Posterior vena cava (tissue), 2 donors: ENCODE measurements at regions not wholly inside any gene's neighbourhood (a gene's known extent, or its start where the extent isn't known, plus 50 kb on each side); places are given as distances from the start of the nearest gene placed in this dataset.

ENCODE experiments used
- DNase-seq: peaks from one replicate; pipeline ENCODE4 v3.0.0-alpha.2; 2020; ENCODE audit warnings: low spot score
- intact Hi-C, 2 donors: fragments of 100-400 bp; cut with DNase I; formaldehyde crosslinking; loops; one replicate each; pipeline versions ENCODE4 v1.14.1 to v1.14.2; 2022 to 2023
- donor health status: DM: yes; HTN: yes; CAD: no.
- donor health status: DM: yes; HTN: yes; CAD: no.

DNA sequence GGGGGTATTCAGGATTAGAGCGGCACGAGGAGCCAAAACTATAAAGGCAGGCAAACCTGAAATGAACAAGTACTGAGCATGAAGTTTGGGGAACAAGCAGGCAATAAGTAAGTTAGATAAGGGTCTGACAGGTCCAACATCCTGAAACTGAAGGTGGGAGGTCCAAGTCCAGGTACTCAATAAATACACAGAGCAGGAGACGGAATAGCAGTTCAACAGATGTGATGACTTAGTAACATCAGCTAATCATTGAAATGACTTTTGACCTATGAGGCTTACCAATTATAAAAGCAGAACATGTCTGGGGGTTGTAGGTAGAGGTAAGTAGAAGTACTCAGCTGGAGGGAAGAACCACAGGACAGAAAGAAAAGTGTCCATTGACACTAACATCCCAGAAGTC is 132.8 kb upstream of the PDZRN3 start:
- intact Hi-C loops, result loop anchor here in 1 of 2 donors (10.0 kb wide), 1 partner anchor 87 kb away; no protein-coding TSS in a partner anchor
- no peak for DNase-seq

DNA sequence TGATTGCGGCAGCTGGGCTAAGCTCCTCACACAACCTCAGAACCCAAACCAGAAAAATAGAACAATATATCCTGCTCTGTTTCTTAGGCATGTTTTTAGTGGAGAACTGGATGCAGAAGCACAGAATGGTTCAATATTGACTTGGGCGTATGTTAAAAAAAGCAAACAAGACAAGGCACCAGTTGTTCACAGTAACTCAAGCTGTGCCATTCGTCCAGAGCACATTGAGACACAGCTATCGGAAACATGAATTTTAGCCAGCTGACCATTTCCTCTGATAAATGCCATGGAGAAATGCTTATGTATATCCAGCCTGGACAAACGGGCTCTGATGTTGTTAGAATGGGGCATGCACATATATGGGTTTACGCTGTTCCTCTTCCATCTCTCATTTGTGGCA is 129.2 kb upstream of the PDZRN3 start:
- no peak for DNase-seq
- intact Hi-C loops, result loop anchor here in 1 of 2 donors (10.0 kb wide), 1 partner anchor 91 kb away; no protein-coding TSS in a partner anchor

DNA sequence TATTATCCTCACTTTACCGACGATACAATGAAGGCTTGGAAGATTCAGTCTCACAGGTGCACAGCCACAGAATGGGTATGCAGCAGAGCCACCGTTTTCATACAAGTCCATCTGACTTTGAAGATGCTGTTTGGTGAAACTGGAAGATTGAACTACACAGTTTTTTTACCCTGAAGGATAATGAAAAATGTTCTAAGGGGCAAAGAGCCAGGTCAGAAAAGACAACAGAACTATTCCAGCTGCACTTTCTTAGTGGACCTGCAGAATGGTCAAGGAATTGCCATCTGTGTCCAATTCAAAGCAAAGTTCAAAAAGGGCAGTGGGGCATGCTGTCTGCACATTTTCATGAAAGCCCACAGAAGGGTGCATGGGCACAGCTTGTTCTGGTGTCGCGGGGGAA is 127.6 kb upstream of the PDZRN3 start:
- intact Hi-C loops, result loop anchor here in 1 of 2 donors (10.0 kb wide), 1 partner anchor 92 kb away; no protein-coding TSS in a partner anchor
- no peak for DNase-seq

DNA sequence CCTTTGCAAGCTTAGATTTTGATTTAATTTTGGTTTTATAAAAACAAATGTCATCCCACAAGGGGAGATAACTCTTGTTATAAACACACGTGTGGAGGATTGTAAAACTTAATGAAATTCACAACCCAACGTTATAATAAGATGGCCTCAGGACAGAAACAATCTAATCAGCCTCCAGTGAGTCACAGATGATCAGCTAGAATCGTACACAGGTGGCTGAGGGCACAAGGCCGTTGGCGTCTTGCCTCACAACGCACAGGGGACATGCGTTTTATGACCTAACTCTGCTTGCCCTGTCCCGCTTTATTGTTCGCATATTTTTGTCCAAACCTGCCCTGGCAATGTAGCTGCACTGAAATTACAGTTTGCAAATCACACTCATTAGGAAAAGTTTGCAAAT is 121.9 kb upstream of the PDZRN3 start:
- DNase-seq, result no peak
- intact Hi-C loops, result no loop called here

DNA sequence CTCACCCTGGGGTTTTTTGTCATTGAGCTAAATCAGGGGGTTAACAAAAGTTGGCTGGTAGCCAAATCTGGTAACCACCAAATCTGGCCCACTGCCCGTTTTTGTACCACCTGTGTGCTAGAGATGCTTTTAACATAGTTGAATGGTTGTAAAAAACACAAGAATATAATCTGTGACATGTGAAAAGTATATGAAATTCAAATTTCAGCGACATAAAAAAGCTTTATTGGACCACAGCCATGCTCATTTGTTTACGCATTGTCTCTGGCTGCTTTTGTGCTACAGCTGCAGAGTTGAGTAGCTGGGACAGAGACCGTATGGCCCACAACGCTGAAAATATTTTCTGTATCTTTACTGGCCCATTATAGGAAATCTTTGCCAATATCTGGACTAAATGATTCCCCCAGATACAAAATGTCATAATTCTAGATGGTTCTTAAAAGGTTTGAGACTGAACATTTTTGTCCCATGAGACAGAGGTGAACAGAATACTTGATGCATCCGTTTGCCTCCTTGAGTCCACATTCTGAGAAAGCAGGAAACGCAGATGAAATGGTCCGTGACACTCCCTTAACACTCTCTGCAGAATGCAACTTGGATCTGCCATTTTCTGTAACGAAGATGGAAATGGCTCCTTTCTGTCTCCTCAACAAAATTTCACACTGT is 120.9 kb upstream of the PDZRN3 start:
- intact Hi-C loops, result no loop called here
- no peak for DNase-seq

DNA sequence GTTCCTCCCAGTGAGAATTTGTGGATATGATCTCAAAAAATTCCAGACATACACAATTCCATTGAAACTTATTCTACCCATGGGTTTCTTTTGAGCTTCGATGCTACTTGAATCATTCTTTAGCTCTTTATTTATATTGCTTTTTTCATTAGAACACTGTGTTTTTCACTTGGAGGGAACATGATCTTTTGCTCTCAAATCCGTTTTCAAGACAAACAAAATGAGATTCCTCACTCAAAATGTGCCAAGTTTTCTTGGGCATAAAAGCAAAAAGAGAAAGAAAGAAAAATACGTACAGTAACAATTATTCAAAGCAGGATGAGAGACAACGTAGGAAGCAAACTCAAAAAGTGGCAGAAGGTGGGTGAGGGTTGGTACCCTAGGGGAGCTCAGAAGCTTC is 118.8 kb upstream of the PDZRN3 start:
- intact Hi-C loops, result no loop called here

DNA sequence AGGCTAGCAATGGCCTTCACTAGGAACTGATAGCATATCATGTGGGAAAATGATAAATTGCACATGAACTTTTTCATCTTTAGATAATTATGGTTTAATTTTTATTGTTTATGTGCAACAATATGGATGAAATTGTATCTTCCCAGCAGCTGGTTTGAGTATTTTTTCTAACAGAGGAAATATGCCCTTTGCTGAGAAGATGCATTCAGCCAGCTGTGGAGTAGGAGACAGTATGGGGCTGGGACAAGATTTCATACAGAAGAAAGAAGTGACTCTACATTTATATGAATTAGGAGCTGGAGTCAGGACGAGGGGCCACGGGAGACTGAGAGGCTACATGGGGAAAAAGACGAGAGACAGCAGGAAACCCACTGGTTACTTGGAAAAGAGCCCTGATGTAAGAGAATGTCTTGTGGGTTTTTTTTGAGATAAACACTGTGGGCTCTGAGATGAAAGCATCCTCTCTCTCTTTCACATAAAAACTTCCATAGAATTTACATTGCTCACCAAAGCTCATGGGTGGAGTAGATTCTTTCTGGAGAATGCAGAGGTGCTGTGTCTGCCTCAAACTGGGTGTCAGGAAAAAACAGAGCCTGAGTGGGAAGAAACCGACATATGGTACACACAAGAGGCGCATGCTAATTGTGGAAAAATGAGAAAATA is 115.2 kb upstream of the PDZRN3 start:
- intact Hi-C loops, result no loop called here
- no peak for DNase-seq

More for the DNA sequence above, 118.8 kb upstream of the PDZRN3 start:
- DNase-seq, result no peak

DNA sequence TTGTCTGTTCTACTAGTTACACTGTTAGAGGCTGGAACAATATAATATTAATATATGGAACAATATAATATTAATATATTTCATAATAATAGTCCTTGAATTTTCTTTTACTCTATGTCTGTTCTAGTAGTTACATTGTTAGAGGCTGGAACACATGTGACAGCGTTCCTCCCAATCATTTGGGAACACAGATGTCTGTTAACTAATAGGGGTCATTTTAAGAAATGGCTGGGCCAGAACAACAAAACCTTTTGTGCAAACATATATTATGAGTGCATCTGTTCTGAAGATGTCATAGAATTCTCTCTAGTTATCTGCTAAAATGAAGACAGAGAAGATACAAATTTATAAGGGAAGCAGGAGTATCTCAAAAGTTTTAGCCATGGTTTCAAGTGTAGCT is 114.0 kb upstream of the PDZRN3 start:
- intact Hi-C loops, result no loop called here
- no peak for DNase-seq

DNA sequence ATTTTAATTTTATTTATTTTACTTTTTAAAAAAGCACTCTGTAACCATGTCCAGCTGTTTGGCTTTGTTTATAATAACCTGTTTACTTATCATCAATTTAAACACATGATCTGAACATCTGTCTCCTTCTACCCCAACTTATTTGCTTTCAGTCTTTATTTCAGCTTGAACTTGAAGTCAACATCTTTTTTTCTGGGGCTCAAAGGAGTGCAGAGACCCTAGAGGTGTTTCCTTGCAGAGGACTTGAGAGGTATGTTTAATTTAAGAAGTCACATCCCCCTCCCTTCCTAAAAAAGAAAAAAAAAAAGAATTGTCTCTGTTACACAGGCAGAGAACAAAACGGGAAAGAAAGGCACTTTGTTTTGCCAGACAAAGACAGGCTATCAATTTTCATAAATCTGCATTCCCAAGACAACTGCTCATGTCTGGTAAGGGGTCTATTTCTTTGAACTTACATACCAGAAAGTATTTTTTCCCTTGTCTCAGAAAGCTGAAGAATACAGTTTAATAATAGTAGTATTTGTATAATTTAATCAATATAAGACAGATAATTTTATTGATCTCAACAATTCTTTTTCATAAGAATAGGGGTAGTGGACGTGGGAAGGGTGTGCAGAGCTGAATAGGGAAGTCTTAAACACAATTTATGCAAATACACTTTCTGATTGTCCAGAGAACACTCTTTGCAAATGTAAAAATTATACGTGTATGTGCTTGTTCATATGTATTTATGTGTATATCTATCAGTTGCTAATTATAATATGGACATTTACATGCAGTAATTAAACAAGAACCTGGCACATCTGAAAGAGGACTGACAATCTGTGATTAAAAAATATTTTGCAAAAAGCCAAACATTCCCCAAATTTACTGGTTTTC is 109.7 kb upstream of the PDZRN3 start:
- DNase-seq, result no peak
- intact Hi-C loops, result no loop called here

DNA sequence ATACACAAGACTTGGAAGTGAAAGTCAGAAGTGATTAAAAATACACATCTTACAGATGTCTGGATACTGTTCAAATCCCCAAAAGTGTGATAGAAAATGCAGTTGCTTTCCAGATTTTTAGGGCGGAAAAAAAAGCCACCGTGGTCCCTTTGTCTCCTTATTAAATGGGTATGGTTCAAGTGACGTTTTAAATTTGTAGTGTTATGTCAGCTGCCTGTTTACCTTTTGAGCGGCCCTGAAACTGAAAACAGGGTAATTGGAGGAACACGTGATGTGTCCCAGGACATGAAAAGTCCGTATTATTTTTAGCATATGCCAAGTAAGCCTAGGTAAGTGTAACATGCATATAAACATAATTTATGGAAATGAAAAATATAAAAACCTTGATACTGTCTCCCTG is 109.0 kb upstream of the PDZRN3 start:
- intact Hi-C loops, result no loop called here
- no peak for DNase-seq

DNA sequence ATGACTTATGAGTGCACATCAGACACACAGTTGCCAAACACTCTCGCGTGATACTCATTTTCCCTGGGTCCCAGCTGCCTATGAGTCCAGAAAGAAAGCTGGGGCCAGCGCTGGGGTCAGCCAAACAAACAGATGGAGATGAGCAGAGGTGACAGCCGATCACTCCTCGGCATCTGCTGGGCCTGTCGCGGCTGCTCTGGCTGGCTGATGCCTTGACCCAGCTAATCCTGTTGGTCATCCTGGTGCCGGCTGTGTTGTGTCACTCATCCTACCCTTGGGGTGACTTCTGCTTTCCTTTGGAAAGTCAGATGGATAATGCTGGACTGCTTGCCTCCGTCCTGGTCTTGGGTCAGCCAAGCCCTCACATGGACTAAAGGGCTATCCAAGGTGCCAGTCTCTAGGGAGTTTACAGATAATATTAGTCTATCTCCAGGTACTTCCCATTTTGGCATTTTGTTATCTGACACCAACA is 105.3 kb upstream of the PDZRN3 start:
- intact Hi-C loops, result no loop called here
- DNase-seq, result no peak

DNA sequence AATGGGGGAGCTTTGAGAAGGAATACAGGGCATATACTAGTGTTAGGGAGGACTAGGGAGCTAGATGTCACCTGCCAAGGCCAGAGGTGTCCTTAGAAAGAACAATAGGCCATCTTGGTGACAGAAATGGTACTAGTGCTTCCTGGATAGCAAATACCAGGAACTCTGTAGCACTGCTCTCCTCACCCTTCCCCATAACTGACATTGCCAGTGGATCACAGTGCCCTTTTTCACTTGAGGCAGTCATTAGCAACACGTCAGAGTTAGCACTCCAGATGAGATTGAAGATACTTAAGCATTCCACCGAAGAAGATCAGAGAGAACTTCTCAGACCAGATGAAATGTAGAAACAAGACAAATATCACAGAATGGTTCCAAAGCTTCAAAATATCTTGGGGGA is 103.1 kb upstream of the PDZRN3 start:
- intact Hi-C loops, result no loop called here
- DNase-seq, result no peak

DNA sequence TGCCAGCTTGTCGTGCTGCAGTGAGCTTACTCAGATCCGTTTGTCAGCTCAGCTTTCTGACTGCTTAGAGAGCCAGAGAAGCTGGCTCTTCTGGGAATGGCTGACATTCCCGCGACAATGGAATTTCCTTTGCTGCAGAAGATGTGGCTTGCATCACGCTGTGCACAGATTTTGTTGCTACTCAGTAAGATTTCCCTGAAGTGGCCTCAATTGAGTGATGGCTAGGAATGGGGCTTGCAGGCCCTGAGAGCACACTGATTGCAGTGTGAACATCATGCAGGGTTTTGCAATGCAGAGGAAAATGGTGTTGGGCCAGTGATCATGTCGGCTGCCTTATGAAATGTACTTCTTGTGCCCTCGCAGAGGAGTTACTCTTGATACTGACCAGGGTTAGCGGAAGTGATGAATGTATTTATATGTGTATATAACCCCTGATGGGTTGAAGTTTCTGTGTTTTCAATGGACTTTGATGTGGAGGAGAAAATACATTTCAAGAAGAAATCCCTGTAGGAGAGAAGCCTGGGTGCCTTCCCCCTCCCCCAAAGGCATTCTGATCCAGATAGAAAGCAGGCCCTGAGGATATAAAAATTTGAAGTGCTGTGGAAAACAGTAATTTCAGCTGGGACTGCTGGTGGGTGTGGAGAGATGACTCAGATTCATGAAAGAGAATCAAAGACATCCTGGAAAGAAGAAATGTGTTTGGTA is 102.5 kb upstream of the PDZRN3 start:
- DNase-seq, result no peak
- intact Hi-C loops, result no loop called here

DNA sequence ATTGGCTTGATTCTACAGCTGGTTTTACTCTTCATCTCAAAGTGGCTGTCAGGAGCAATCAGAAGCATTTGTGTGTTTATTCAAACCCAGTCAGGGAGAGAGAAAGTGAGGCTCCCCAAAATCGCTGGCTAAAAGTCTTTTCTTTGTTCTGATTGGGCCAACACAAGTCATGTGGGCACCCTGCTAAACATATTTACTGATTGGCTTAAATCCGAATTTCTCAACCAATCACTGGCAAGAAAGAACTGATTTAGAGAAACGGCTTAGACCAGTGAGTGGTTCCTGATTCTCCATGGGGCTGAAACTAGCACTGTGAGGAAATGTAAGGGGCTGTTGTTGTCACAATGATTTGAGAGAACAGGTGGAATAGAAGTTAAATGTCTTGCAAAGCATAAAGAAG is 98.9 kb upstream of the PDZRN3 start:
- no peak for DNase-seq
- intact Hi-C loops, result no loop called here

DNA sequence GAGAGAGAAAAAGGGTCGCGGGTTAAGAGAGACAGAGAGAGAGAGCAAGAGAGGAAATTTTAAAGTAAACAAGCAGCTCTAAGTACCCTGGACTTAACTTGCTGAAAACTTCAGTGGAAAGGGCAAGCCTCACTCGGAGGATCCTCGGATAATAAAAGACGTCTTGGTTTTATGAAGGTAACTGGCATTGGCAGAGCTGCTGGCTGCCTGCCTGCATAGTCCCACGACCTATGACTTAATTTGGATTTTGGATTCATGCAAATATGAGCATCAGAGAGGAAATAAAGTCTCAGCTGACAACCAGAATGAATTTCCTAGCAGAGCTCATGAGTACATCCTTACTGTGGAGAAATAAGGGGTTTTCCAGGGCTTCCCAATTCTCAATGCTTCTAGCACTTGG is 95.1 kb upstream of the PDZRN3 start:
- DNase-seq, result no peak
- intact Hi-C loops, result no loop called here

DNA sequence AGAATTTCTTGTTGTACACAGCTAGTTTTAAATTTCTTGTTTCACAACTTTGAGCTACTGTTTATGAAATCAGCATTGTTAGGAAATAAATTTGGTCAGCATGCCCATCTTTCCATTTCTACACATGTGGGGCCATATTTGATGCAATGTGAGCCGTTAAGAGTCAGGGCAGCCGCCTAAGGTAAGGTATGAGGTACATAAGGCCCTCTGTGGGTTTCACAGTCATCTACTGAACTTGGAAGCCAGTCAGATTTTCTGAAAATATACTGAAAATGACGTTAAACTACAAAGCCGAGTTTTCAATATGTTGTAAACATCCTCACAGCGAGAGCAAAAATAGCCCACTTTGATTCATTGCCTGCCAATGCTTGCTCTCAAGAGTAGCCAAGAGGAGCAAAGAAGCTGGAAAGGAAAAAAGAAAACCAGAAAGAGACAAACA is 94.7 kb upstream of the PDZRN3 start:
- intact Hi-C loops, result no loop called here
- no peak for DNase-seq

DNA sequence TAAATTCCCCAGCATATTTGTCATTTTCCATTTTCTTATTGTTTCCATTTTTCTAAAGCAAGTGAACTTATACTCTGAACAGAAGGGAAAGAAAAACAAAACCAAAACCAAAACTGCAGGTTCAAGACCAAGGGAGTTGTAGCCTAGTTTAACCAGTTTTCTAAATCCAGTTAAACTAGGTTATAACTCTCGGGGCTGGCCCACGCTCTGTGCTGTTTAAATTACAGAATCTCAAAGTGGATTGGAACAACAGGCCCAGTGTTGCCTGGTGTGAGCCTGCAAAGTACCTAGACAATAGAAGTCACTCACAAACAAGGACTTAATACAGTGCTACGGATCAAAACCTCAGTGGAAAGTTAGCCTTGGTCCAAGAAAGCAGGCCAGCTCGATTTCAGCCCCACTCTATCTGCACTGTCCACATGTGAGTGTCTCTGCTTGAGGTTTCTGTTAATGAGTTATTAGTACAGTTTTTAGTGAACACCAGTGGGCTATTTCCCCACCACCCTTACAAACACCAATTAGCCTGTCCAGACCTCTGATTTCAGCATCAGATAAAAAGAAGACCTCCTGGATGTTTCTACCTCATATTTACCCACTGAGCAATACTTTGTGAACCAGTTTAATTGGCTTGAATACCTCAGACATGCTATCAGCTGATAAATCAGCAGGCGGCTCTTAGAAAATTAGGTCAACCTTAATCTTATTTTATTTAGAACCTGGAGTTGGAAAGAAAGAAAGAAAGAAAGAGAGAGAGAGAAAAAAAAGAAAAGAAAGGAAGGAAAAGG is 93.8 kb upstream of the PDZRN3 start:
- intact Hi-C loops, result no loop called here
- DNase-seq, result no peak

DNA sequence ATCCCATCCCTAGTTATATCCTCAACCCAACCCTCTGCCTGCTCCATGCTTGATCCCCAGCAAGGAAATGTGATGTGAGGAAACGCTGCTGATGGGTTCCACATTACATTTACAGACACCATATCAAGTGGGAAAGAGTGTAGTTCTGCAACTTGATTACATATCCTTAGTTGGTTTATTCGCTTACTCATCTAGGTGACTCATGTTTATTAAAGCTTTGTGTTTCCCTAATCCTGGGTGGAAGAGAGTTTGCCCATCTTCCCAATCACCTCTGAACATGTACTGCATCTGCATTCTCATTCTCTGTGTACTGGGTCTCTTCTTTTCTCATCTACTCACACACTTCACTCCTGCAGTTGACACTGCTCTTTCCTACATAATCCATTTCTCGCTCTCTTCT is 91.7 kb upstream of the PDZRN3 start:
- no peak for DNase-seq
- intact Hi-C loops, result no loop called here

DNA sequence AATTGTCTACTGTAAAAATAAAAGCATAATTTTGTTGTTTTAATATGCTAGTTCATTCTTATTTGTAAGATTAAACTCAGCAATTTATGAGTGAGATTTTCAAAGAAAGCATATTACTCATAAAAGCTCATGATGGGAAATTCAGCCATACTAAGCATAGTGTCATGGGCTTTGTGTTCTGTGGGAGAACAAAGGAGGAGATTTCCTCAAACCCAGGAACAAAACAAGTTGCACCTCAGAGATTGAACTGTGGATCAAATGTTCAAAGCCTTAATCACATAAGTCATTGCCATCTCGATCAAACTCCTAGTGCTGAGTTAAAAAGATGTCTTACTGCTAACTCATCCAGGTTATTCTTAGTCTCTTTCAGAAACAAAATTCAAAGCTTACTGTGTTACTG is 85.6 kb upstream of the PDZRN3 start:
- intact Hi-C loops, result no loop called here
- DNase-seq, result no peak
